HG02981 (cell line): ENCODE measurements at regions not wholly inside any gene's neighbourhood (a gene's known extent, or its start where the extent isn't known, plus 50 kb on each side); places are given as distances from the start of the nearest gene placed in this dataset.

Experiments
- ATAC-seq: cut with Tn5 transposase; IDR thresholded peaks from one replicate; pipeline ENCODE4 v1.9.1; 2021; ENCODE audit warnings: mild to moderate bottlenecking, moderate library complexity; ENCODE audit not compliant: unreplicated experiment

GRCh38 chr18:26703170-26703930, 155.0 kb upstream of the KCTD1 start:
- ATAC-seq: no peak

GRCh38 chr18:26702086-26702485, 153.7 kb upstream of the KCTD1 start:
- no peak for ATAC-seq

GRCh38 chr18:26700728-26701127, 152.4 kb upstream of the KCTD1 start:
- no peak for ATAC-seq

DNA sequence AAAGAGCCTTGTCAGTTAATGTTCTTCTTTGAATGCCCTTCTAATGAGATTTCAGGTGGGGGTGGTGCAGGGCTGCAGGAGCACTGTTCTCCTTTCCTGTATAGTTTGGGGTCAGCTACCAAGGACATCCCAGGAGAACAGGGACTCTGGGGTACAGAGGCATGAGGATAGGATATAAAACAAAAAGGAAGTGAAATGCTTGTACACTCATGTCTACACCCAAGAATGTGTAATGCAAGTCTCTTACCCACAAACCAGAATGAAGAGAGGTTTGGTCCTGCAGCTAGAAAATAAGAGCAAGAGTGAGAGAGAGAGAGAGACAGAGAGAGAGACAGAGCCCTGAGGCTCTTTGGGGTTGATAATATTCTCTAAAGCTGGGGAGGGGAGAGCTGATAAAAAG, 151.8 kb upstream of the KCTD1 start:
- ATAC-seq: no peak

- ATAC-seq: no peak
Measured at GRCh38 chr18:26697186-26697884, 149.0 kb upstream of the KCTD1 start.

- no peak for ATAC-seq
Measured at GRCh38 chr18:26696786-26697185, 148.4 kb upstream of the KCTD1 start.

DNA sequence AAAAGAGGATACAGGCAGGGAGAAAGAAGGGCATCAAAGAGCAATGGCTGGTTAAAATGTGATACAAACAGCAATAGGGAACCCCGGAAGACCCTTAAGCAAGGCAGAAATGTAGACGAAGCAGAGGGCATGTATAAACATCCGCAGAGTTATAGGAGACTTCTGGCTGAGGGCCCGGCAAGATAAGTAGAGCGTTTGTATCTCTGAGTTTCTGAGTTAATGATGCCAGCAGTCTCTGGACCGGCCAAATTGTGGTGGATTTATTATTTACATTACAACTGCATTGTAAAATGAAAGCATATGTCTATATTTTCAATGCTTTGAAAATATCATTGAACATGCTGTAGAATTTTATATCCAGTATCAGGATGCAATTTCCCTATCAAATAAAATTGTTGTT, 148.0 kb upstream of the KCTD1 start:
- no peak for ATAC-seq

DNA sequence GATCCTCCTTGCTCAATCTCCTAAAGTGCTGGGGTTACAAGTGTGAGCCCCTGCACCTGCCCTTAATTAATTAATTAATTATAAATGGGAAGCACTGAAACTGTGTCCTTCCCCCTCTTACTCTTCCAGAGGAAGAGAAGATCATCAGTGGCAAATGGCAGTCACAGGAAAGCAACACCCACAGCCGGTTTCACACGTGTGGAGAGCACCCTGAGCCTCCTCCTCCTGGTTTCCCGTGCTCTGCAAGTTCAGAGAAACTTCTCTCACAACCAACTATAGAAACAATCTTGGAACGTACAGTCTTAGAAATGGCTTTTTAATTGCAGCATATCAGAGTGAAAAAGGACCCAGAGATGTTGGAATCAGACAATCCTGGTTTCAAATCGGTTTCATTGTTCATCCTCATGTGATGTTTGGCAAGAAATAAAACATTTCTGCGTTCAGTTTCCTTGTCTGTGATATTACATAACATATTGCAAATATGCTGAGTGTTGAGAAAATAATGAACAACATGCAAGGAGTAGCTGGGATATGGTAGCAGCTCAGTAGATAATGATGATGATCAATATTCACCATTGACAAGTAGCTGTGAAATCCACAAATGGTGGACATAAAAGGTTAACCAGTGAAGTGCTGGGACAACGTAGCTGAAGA, 141.0 kb upstream of the KCTD1 start:
- ATAC-seq: no peak

- ATAC-seq: no peak
Measured at GRCh38 chr18:26686532-26686931, 138.2 kb upstream of the KCTD1 start.

DNA sequence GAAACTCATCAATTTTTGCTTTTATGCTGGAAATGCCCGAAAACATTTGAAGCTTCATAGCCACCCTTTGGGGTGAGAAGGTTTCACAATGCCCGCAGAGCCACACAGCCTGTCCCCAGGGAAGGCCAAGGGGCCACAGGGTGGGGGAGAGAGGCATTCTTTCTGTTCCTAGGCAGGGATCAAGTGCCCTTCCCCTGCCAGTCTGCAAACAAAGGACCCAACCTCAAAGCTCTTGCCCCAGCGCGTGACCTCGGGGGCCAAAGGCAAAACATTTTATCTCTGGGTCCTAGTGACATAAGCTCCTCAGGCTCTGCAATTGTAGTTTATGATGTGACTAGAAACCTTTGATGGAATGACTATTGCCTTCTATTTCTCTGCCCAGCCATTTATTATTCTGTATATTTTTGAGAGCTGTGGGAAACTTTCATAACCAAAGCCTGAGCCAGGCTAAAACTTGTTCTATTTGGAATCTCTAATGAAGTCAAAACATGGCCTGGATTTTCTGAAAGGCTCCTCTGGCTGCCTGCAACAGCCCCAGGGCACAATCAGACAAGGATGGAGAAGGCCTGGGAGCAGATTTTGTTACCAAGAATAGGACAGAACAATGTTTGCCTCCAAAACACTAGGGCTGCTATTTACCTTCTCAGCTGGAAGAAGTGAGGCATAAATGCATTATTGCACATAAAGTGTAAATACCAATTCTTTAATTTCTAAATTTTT, 137.2 kb upstream of the KCTD1 start:
- ATAC-seq: no peak

DNA sequence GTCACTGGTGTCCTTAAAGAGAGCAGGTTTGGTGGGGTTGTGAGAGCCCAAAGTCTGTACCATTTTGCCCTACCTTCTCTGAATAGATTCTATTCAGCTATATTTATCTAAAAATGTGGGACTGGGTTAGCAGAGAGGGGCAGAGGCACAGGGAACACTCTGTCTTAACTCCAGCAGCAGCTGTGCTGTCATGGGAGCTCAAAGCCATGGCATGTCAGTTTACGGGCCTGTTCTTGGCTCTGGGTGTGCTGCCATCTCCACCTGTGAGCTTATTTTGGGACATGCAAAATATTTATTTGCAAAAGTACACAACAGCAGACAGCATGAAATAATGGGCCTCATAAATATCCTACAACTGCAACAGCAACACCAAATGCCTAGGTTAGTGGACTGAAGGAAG, 129.6 kb upstream of the KCTD1 start:
- no peak for ATAC-seq

DNA sequence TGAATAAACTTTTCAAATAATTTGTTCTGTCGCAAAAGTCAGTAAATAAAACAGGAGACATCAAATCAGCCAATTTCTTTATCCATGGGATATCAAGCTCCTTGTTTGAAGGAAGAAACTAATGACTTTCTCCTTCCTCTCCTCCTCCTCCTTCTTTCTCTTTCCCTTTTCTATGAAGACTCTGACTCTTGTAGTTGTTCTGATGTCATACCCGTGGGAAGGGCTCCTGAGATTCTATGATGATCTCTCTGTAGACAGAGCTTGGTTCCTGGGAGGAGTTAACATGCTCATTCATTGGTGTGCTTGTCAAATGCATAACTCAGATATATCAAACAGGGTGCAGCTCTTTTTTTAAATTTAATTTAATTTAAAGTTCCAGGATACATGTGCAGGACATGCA, 118.7 kb upstream of the KCTD1 start:
- ATAC-seq: no peak

- no peak for ATAC-seq
Measured at GRCh38 chr18:26662996-26663395, 114.6 kb upstream of the KCTD1 start.

GRCh38 chr18:26657631-26658581, 109.6 kb upstream of the KCTD1 start:
- no peak for ATAC-seq

DNA sequence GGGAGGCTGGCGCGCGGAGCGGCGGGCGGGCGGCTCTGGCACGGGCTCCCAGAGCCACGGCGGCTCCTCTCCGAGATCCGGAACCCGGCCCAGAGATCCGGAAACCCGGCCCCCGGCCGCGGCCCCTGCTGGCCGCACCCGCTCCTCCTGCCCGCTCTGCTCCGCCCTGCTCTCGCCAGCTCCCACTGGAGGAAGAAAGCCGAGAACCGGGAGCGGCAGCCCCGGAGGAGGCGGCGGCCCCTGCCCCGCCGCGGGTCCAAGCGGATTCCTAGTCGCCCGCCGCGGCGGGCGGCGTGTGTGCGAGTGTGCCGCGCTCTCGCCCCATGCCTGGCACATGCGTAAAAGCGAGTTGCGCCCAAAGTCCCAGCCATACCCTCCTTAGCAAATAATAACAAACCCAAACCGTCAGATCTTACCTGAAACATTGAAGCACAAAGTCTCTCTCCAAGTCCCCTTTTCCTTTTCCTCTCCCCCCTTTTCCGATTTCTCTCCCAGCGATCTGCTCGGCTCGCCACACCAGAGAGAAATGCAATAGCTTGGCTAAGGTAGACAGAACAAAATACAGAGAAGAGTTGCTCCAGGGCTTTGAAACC, 108.7 kb upstream of the KCTD1 start:
- ATAC-seq: peak; percentile 55

DNA sequence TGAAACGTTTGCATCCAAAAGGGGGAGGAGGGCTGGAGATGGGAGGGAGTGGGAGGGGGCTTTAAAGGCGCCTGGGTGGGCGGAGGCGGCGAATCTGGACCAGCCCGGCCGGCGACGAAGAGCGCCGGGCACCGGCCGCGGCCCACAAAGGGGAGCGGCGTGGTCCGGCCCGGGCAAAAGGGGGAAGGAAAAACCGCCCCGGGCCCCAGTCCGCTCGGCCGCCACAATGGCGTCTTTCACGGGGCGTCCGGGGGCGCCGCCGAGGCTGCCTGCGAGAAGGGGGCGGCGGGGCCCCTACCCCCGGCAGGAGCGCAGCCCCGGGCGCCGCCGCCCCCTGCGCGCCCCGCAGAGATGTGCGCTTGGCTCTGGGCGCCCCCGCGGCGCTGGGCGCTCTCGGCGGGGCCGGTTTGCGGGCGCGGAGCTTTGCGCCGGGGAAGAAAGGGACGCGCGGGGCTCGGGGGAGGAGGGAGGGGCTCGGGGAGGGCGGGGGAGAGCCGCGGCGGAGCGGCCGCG, 108.1 kb upstream of the KCTD1 start:
- peak; percentile 29 for ATAC-seq

DNA sequence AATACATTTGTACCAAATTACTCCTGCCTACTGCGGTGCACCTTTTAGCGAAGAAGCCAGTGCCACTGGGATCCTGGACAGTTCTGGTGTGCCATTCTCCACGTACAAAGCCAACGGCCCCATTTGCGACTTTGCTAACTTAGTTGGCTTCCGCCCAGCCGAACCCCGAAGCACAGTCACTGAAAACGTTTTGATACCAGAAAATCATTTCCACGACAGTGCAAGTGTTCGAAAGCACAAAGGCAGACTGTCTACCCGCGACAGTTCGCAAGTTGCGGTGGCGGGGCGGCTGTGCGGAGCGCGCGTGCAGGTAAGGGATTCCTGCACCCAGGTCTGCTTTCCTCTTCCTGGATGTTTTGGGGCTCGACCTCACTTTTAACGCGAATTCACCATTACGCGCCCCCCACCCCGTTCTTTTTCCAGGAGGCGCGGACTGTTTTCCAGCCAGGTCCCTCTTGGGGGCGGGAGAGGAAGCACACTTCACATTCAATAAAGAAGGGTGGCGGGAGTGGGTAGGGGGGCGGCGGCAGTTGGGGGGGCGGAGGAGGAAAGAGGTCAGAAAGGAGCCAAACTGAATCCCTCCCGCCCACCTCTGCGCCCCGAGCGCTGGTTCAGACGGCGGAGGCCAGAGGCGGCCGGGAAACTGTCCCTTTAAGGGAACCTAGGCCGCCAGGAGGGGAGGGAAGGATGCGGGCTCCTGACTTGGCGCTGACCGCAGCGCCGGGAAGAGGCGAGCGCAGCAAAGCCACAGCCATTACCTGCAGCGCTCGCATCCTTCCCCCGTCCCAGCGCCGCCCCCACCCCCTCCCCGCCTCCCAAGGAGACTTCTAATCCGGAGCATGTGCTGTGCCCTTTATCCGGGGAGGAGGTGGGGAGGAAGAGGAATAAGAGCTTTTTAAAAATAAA, 107.4 kb upstream of the KCTD1 start:
- ATAC-seq: no peak

DNA sequence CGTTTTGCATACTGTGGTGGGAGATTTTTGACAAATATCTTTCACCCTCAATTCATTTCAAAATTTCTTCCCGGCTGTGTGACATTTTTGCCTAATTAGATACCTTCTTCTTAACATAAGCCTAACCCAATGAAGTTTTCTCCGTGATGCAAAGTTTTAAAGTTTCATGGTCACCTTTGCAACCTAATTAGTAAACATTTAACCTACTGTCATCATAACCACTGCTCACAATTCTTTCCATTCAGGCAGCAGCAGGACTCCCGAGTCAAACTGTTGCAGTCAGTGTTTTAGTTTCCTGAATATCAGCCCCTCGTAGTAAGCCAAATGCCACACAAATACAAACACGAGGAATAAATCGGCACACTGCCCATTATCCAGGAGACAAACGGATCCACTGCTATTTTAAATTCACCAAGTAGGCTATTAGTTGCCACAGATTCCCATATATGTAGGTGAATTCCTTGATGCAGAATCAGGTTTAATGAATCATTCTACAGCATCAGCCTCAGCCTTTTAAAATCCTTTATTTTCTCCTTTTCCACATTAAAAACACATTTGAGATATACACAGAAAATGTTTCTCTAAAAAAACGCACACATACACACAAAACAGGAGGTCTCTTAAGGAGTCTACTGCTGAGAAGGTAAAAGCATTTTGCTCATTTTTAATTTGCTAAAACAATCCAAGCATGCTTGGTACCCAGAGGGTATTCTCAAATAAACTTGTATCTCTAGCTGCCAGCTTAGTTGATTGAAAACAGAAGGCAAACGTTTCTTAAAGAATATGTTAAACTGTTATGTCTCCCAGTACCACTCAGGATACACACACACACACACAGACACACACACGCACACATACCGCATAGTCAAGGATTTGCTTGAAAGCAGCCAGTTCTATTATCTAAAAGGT, 106.5 kb upstream of the KCTD1 start:
- no peak for ATAC-seq
